MM.1S (cell line): ENCODE measurements at regions not wholly inside any gene's neighbourhood (a gene's known extent, or its start where the extent isn't known, plus 50 kb on each side); places are given as distances from the start of the nearest gene placed in this dataset.
A peak's percentile ranks its signal among the peaks of the same experiment; 100 is the strongest.

Experiments used
- DNase-seq: peaks from one replicate; pipeline ENCODE4 v3.0.0-alpha.2; 2015
- H2AFZ ChIP-seq: fragments of 300-600 bp; sonication (generic); 2 replicates; pipeline ENCODE4 v1.6.0; 2016; ENCODE audit warnings: antibody characterized with exemption, low read length
- H3F3A ChIP-seq: fragments of 300-600 bp; sonication (generic); 2 replicates; pipeline ENCODE4 v1.6.1; 2016; ENCODE audit warnings: mild to moderate bottlenecking, antibody characterized with exemption, low read length, moderate library complexity, mixed read lengths; ENCODE audit not compliant: insufficient read depth
- H3K27ac ChIP-seq: fragments of 300-600 bp; sonication (generic); 2 replicates; pipeline ENCODE4 v1.5.1; 2016; ENCODE audit warnings: mild to moderate bottlenecking, low read length
- H3K27me3 ChIP-seq: fragments of 300-600 bp; sonication (generic); replicated peaks from 2 replicates; pipeline ENCODE4 v1.6.0; 2016; ENCODE audit warnings: low read length; ENCODE audit not compliant: insufficient read depth
- H3K36me3 ChIP-seq: fragments of 300-600 bp; sonication (generic); replicated peaks from 2 replicates; pipeline ENCODE4 v1.6.1; 2016; ENCODE audit warnings: mild to moderate bottlenecking, low read length, mixed read lengths; ENCODE audit not compliant: insufficient read depth
- H3K4me1 ChIP-seq: fragments of 300-600 bp; sonication (generic); 2 replicates; pipeline ENCODE4 v1.6.1; 2016; ENCODE audit warnings: low read length, mixed read lengths
- H3K4me2 ChIP-seq: fragments of 300-600 bp; sonication (generic); 2 replicates; pipeline ENCODE4 v1.6.0; 2016; ENCODE audit warnings: low read depth, low read length
- H3K4me3 ChIP-seq: fragments of 300-600 bp; sonication (generic); 2 replicates; pipeline ENCODE4 v1.5.1; 2016; ENCODE audit warnings: low read length, mixed read lengths
- H3K79me2 ChIP-seq: fragments of 300-600 bp; sonication (generic); 2 replicates; pipeline ENCODE4 v1.6.1; 2016; ENCODE audit warnings: mixed run types, low read length, mixed read lengths
- H3K9ac ChIP-seq: fragments of 300-600 bp; sonication (generic); 2 replicates; pipeline ENCODE4 v1.6.1; 2016; ENCODE audit warnings: low read length, mixed read lengths
- H3K9me2 ChIP-seq: fragments of 300-600 bp; sonication (generic); replicated peaks from 2 replicates; pipeline ENCODE4 v1.6.1; 2016; ENCODE audit warnings: mild to moderate bottlenecking, low read length, mixed read lengths; ENCODE audit not compliant: insufficient read depth
- H3K9me3 ChIP-seq: fragments of 300-600 bp; sonication (generic); replicated peaks from 2 replicates; pipeline ENCODE4 v1.6.1; 2016; ENCODE audit warnings: mild to moderate bottlenecking, low read length, mixed read lengths; ENCODE audit not compliant: insufficient read depth
- H4K20me1 ChIP-seq: fragments of 300-600 bp; sonication (generic); 2 replicates; pipeline ENCODE4 v1.6.1; 2016; ENCODE audit warnings: mild to moderate bottlenecking, low read length, moderate library complexity, mixed read lengths; ENCODE audit not compliant: insufficient read depth
- EZH2 ChIP-seq: fragments of 300-600 bp; sonication (generic); optimal IDR thresholded peaks from 2 replicates; pipeline ENCODE3; 2017; ENCODE audit warnings: low read depth, mild to moderate bottlenecking, antibody characterized with exemption, low read length, mixed read lengths
- EZH2phosphoT487 ChIP-seq: fragments of 300-600 bp; sonication (generic); IDR thresholded peaks from 2 replicates; pipeline ENCODE4 v1.6.1; 2018; ENCODE audit warnings: antibody characterized with exemption, low read length
- TF ChIP-seq, protein P1 (sequence below): fragments of 300-600 bp; sonication (generic); IDR thresholded peaks from 2 replicates; pipeline ENCODE4 v1.5.1; 2016; ENCODE audit warnings: antibody characterized with exemption, low read length, mixed read lengths

GRCh38 chr6:77362055-77362454 is 101.2 kb downstream of the HTR1B start:
- Histone ChIP-seq H3K4me2 (no peak overlapping the region), H3K9me2 (no peaks in the 10 kb centered on the region), H3K27me3 (no peaks in the 10 kb centered on the region), H3K4me3 (no peak overlapping the region), H3K9me3 (no peaks in the 10 kb centered on the region), H3K9ac (no peak overlapping the region), H4K20me1 (no peaks in the 10 kb centered on the region), H3K27ac (no peak overlapping the region), H3F3A (0 out of 2 replicates have a peak, but pooled peaks cover 9% of the 10 kb centered on the region), H3K36me3 (no peaks in the 10 kb centered on the region), H2AFZ (no peak overlapping the region), H3K4me1 (peaks cover 17% of the 10 kb centered on the region), H3K79me2 (no peaks in the 10 kb centered on the region)
- TF ChIP-seq EZH2phosphoT487, result no peak
- no peak for TF ChIP-seq EZH2
- TF ChIP-seq, protein P1, sequence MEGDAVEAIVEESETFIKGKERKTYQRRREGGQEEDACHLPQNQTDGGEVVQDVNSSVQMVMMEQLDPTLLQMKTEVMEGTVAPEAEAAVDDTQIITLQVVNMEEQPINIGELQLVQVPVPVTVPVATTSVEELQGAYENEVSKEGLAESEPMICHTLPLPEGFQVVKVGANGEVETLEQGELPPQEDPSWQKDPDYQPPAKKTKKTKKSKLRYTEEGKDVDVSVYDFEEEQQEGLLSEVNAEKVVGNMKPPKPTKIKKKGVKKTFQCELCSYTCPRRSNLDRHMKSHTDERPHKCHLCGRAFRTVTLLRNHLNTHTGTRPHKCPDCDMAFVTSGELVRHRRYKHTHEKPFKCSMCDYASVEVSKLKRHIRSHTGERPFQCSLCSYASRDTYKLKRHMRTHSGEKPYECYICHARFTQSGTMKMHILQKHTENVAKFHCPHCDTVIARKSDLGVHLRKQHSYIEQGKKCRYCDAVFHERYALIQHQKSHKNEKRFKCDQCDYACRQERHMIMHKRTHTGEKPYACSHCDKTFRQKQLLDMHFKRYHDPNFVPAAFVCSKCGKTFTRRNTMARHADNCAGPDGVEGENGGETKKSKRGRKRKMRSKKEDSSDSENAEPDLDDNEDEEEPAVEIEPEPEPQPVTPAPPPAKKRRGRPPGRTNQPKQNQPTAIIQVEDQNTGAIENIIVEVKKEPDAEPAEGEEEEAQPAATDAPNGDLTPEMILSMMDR, result no peak
- no peak for DNase-seq

DNA sequence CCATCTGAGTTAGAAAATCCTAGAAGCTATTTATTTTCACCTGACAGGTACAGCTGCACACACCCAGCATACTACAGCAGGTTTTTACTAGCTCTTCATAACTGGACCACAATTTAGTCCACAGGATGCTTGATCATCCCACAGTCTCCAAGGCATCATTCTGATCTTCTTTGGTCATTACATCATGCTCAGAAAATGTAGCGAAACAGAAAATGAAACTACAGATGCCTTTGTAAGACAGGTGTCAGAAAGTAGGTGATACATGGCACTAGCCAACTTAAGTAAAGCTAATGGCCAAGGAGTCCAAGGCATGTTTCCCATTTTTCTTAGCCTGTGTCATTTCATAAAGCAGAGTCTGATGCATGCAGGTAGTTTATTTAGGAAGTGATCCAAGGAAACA is 102.3 kb downstream of the HTR1B start:
- Histone ChIP-seq H2AFZ (peak overlapping the region; percentile 30; the same call in 1 of the 2 replicates), H3K27ac (peak overlapping the region; percentile 35; the same call in 1 of the 2 replicates), H3F3A (0 out of 2 replicates have a peak, but pooled peaks cover 9% of the 10 kb centered on the region), H3K9me3 (no peaks in the 10 kb centered on the region), H3K27me3 (no peaks in the 10 kb centered on the region), H3K36me3 (no peaks in the 10 kb centered on the region), H3K4me2 (peak overlapping the region; percentile 22; the same call in 1 of the 2 replicates), H3K4me1 (peaks cover 17% of the 10 kb centered on the region), H3K4me3 (no peak overlapping the region), H3K9me2 (no peaks in the 10 kb centered on the region), H3K79me2 (no peaks in the 10 kb centered on the region), H3K9ac (no peak overlapping the region), H4K20me1 (no peaks in the 10 kb centered on the region)
- peak; percentile 86 for DNase-seq
- no peak for TF ChIP-seq EZH2
- no peak for TF ChIP-seq EZH2phosphoT487
- TF ChIP-seq, protein P1, result no peak

DNA sequence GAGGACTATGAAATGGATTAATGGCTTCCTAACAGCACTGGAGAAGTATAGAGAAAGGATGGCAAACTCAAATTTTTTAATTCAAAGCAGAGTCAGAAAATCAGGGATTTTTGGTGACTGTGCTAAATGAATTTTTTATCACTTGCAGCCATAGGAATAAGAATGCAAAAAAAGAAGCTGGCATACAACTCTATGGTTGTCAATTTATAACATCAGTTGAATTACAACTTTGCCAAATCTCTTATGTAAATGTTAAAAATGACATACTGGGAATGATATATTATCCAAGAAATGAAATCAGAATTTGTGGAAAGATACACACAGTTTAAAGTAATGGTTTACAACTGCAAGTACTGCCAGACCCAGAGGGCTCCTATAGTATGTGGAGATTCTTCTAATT is 106.5 kb downstream of the HTR1B start:
- Histone ChIP-seq H3K4me1 (peaks cover 14% of the 10 kb centered on the region), H3K36me3 (no peaks in the 10 kb centered on the region), H3K27ac (no peak overlapping the region), H3K4me2 (no peak overlapping the region), H3K4me3 (no peak overlapping the region), H2AFZ (no peak overlapping the region), H3K9me3 (no peaks in the 10 kb centered on the region), H3K79me2 (no peaks in the 10 kb centered on the region), H3K9me2 (no peaks in the 10 kb centered on the region), H3K27me3 (no peaks in the 10 kb centered on the region), H4K20me1 (no peaks in the 10 kb centered on the region), H3K9ac (no peak overlapping the region), H3F3A (0 out of 2 replicates have a peak, but pooled peaks cover 9% of the 10 kb centered on the region)
- DNase-seq, result no peak
- TF ChIP-seq, protein P1, result no peak
- TF ChIP-seq EZH2phosphoT487, result no peak
- TF ChIP-seq EZH2, result no peak
